ENCODE measurements at regions not wholly inside any gene's neighbourhood (a gene's known extent, or its start where the extent isn't known, plus 50 kb on each side); places are given as distances from the start of the nearest gene placed in this dataset.

- intact Hi-C loops (cut with DNase I; ENCODE audit: low total_unique reads) (no loop called here), in situ Hi-C loops (cut with MboI; ENCODE audit: low sequenced_read_pairs in 4 of 4) (no loop called here)
- no peak for DNase-seq
- ATAC-seq, result no peak
- TF ChIP-seq CTCF (IDR thresholded peaks at IDR 0.05 in 4 of 5, conservative IDR thresholded peaks at IDR 0.05 in 1 of 5), result no peak
- TF ChIP-seq POLR2A (IDR thresholded peaks at IDR 0.05), result no peak
- peaks cover 4 to 22% (median 13%) of the 10 kb centered on the region in 3 donors for H3K27me3 ChIP-seq
- H3K4me1 ChIP-seq, result no peaks in the 10 kb centered on the region
- H3K27ac ChIP-seq, result no peak overlapping the region
- no peaks in the 10 kb centered on the region for H3K36me3 ChIP-seq
- no peak overlapping the region for H3K4me3 ChIP-seq
- no peaks in the 10 kb centered on the region for H3K9me3 ChIP-seq
These were observed 124.8 kb upstream of the ANO1 start for GRCh38 chr11:69953356-69953755.

GRCh38 chr11:69954756-69955155 is 123.4 kb upstream of the ANO1 start:
- no peak overlapping the region for H3K27ac ChIP-seq
- H3K36me3 ChIP-seq, result no peaks in the 10 kb centered on the region
- H3K4me1 ChIP-seq, result no peaks in the 10 kb centered on the region
- intact Hi-C loops (cut with DNase I; ENCODE audit: low total_unique reads) (no loop called here), in situ Hi-C loops (cut with MboI; ENCODE audit: low sequenced_read_pairs in 4 of 4) (no loop called here)
- no peak overlapping the region for H3K4me3 ChIP-seq
- no peak for TF ChIP-seq POLR2A (IDR thresholded peaks at IDR 0.05)
- no peak for TF ChIP-seq CTCF (IDR thresholded peaks at IDR 0.05 in 4 of 5, conservative IDR thresholded peaks at IDR 0.05 in 1 of 5)
- no peak for ATAC-seq
- H3K9me3 ChIP-seq, result no peaks in the 10 kb centered on the region
- H3K27me3 ChIP-seq, result peaks cover 11 to 23% (median 21%) of the 10 kb centered on the region in 3 donors
- DNase-seq, result no peak

GRCh38 chr11:69956669-69957190 is 121.4 kb upstream of the ANO1 start:
- no peaks in the 10 kb centered on the region for H3K4me1 ChIP-seq
- ATAC-seq (no peak), DNase-seq (no peak)
- intact Hi-C loops (cut with DNase I; ENCODE audit: low total_unique reads), result no loop called here
- H3K27ac ChIP-seq, result no peak overlapping the region
- in situ Hi-C loops (cut with MboI; ENCODE audit: low sequenced_read_pairs in 4 of 4), result no loop called here
- TF ChIP-seq POLR2A (IDR thresholded peaks at IDR 0.05) (no peak), CTCF (IDR thresholded peaks at IDR 0.05 in 4 of 5, conservative IDR thresholded peaks at IDR 0.05 in 1 of 5) (no peak)
- no peak overlapping the region for H3K4me3 ChIP-seq
- H3K27me3 ChIP-seq, result peaks cover 11 to 21% (median 15%) of the 10 kb centered on the region in 3 donors
- H3K9me3 ChIP-seq, result no peaks in the 10 kb centered on the region
- H3K36me3 ChIP-seq, result no peaks in the 10 kb centered on the region

GRCh38 chr11:69957849-69958248 is 120.3 kb upstream of the ANO1 start:
- Histone ChIP-seq H3K27me3 (peaks cover 11 to 21% (median 15%) of the 10 kb centered on the region in 3 donors), H3K4me1 (no peaks in the 10 kb centered on the region), H3K9me3 (no peaks in the 10 kb centered on the region), H3K4me3 (no peak overlapping the region), H3K27ac (no peak overlapping the region), H3K36me3 (no peaks in the 10 kb centered on the region)
- DNase-seq (no peak), ATAC-seq (no peak)
- in situ Hi-C loops (cut with MboI; ENCODE audit: low sequenced_read_pairs in 4 of 4), result no loop called here
- TF ChIP-seq POLR2A (IDR thresholded peaks at IDR 0.05) (no peak), CTCF (IDR thresholded peaks at IDR 0.05 in 4 of 5, conservative IDR thresholded peaks at IDR 0.05 in 1 of 5) (no peak)
- intact Hi-C loops (cut with DNase I; ENCODE audit: low total_unique reads), result no loop called here

- ATAC-seq (no peak), DNase-seq (no peak)
- Histone ChIP-seq H3K4me3 (no peak overlapping the region), H3K27ac (no peak overlapping the region), H3K4me1 (no peaks in the 10 kb centered on the region), H3K9me3 (no peaks in the 10 kb centered on the region), H3K27me3 (peaks cover 11 to 21% (median 15%) of the 10 kb centered on the region in 3 donors), H3K36me3 (no peaks in the 10 kb centered on the region)
- in situ Hi-C loops (cut with MboI; ENCODE audit: low sequenced_read_pairs in 4 of 4) (no loop called here), intact Hi-C loops (cut with DNase I; ENCODE audit: low total_unique reads) (no loop called here)
- no peak for TF ChIP-seq POLR2A (IDR thresholded peaks at IDR 0.05)
- no peak for TF ChIP-seq CTCF (IDR thresholded peaks at IDR 0.05 in 4 of 5, conservative IDR thresholded peaks at IDR 0.05 in 1 of 5)
These were observed 119.8 kb upstream of the ANO1 start for GRCh38 chr11:69958308-69958707.
